HG02970 (cell line): ENCODE measurements at regions not wholly inside any gene's neighbourhood (a gene's known extent, or its start where the extent isn't known, plus 50 kb on each side); places are given as distances from the start of the nearest gene placed in this dataset.
"Not testable (repeated sequence)": the region's sequence is repeated elsewhere in the genome, so short reads cannot be mapped to it uniquely, and the experiment has no call there.

Experiments used
- ATAC-seq: cut with Tn5 transposase; IDR thresholded peaks from one replicate; pipeline ENCODE4 v1.9.1; 2021; ENCODE audit warnings: mild to moderate bottlenecking, moderate library complexity, moderate number of reproducible peaks; ENCODE audit not compliant: unreplicated experiment, low FRiP score

DNA sequence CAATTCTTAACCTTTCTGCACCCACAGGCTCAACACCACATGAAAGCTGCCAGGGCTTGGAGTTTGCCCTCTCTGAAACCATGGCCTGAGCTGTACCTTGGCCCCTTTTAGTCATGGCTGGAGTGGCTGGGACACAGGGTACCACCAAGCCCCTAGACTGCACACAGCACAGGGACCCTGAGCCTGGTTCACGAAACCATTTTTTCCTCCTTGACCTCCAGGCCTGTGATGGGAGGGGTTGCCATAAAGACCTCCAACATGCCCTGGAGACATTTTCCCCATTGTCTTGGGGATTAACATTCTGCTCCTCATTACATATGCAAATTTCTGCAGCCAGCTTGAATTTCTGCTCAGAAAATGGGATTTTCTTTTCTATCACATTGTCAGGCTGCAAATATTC is 113.4 kb downstream of the XPNPEP1 start:
- ATAC-seq, result not testable (repeated sequence)

- ATAC-seq, result not testable (repeated sequence)
Measured at GRCh38 chr10:109801191-109801590, 122.1 kb downstream of the XPNPEP1 start.

DNA sequence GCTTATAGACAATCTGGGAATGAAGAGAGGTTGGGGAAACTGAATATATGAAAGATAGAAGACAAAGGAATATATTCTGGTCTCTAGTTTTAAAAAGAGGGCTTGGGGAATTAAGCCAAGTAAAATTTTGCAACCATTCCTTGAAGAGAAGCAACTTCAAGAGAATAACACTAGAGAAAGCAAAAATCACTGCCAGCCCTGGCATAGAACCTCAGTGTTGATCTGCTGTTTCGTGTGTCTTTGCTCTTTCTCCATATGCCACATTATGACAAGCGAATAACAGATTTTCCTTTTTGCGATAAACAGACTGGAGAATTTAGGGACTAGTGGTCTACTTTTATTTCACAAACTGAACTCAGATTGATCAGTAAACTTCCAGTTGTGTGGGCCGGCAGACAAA is 132.7 kb downstream of the XPNPEP1 start:
- ATAC-seq, result no peak

DNA sequence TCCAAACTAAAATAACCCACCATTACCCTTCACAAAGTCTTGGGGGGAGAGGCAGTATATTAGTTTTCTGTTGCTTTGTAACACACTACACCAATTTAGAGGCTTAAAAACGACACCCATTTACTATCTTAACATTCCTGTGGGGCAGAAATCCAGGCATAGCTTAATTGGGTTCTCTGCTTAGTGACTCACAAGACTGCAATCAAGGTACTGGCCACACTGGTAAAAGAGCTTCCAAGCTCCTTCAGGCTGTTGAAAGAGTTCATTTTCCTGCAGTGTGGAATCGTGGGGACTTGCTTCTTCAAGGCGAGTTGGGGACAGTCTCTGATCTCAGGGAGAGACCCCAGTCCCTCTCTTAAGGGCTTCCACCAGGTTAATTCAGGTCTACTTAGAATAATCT is 139.1 kb downstream of the XPNPEP1 start:
- no peak for ATAC-seq

DNA sequence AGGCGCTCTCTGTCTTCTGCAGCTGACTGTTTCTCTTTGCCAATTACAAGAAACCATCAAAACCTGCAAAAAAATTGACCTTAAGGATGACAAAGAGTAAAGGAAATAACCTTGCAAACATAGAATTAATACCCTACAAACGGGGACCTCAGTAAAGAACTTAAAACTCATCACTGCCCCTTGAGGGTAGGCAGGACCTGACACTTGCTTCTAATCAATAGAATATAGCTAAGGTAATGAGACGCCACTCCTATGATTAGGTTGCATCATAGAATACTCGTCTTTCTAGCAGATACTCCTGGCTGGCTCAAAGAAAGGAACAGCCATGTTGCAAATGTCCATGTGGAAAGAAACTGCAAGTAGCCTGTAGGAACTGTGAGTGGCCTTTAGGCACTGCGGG is 140.0 kb downstream of the XPNPEP1 start:
- ATAC-seq, result no peak

GRCh38 chr10:109780997-109781396 is 142.3 kb downstream of the XPNPEP1 start:
- ATAC-seq, result no peak

- no peak for ATAC-seq
Measured at GRCh38 chr10:109778993-109779392, 144.3 kb downstream of the XPNPEP1 start.

DNA sequence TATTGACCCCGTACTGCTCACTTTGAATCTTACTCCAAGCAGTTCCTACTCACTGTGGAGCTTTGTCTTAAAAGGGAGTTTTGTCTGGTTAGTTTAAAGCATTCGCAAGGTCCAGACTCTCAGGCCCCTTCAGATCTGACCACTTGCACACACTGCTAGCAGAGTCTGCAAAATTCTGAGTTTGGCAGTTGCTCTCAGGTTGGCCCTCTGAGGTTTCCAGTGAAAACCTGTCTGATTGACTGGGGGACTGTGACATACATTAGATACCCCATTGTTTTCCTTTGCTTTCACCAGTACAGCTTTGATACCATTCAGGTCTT is 149.2 kb downstream of the XPNPEP1 start:
- no peak for ATAC-seq

GRCh38 chr10:109773288-109774120 is 149.8 kb downstream of the XPNPEP1 start:
- ATAC-seq, result no peak

DNA sequence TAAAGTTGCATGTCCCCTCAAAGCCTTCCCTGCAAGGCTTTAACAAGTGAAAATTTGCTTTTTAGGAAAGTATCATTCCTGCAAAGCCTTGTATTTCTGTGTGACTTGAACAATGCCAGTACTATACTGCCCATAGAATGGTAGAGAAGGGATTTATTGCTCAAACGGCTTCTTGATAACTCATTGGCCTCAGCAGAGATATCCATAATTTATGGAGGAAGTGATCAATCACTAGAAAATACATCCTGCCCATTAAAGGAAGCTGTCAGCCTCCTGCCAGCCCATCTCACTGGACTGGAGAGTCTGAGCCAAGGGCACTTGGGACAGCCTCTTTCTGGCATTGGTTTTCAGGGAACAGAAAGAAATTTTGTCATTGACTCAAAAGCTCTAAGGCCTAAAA is 152.6 kb downstream of the XPNPEP1 start:
- ATAC-seq, result no peak

GRCh38 chr10:109769966-109770365 is 153.3 kb downstream of the XPNPEP1 start:
- no peak for ATAC-seq

DNA sequence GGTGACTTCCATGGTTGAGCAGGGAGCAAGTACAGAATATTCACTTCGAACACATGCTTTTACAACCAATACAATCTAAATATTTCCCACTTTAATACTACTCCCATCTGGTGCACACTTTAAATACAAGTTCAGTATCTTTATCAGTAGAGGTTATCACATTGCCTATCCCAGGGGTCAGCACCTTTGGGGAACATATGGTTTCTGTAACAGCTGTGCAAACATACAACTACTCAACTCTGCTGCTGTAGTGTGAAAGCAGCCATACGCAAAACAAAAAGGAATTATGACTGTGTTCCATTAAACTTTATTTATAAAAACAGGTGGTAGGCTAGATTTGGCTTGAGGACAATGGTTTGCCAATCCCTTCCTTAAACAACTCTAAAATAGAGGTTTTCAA is 157.5 kb downstream of the XPNPEP1 start:
- ATAC-seq, result no peak

- ATAC-seq, result no peak
Measured at GRCh38 chr10:109762555-109762954, 160.8 kb downstream of the XPNPEP1 start.

DNA sequence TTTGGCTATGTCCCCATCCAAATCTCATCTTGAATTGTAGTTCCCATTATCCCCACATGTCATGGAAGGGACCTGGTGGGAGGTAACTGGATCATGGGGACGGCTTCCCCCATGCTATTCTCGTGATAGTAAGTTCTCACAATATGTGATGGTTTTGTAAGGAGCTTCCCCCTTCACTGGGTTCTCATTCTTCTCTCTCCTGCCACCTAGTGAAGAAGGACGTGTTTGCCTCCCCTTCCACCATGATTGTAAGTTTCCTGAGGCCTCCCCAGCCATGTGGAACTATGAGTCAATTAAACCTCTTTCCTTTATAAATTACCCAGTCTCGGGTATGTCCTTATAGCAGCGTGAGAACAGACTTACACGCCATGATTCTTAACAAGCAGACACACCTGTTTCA is 165.6 kb downstream of the XPNPEP1 start:
- not testable (repeated sequence) for ATAC-seq

DNA sequence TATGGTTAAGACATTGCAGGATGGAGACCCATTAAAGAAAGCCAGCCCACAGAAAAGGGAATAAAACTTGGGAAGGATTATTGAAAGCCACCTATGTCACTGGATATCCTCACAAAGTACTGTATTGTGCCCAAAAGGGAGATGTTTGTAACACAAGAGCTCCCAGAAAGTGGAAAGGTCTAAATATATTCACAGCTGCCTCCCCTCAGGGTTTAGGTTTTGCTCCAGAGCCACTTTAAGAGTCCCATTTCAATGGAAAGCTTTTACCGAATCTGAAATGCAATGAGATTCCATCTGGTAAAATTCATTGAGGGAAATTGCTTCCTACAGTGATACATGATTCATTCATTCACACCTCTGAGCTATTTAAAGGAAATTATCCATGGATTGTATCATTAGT is 176.4 kb downstream of the XPNPEP1 start:
- ATAC-seq, result no peak

- ATAC-seq, result no peak
Measured at GRCh38 chr10:109744020-109744419, 179.3 kb downstream of the XPNPEP1 start.

DNA sequence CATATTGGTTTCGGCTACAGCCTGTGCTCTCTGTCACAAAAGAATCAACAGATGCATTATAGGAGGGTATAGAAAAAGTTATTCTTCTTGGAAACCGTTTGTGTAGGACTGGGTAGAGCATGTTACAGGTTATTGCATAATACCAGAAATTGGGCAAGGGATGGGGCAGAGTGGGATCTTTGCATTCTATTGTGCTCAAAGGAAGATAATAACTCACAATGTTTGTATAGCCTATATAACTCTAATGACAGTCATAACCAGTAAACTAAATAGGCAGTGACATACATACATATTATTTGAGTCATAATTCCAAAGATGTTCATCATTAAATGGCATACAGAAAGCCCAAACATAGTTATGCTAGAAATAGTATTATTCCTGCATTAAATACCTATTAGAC is 179.7 kb downstream of the XPNPEP1 start:
- ATAC-seq, result no peak

GRCh38 chr10:109743146-109743545 is 180.2 kb downstream of the XPNPEP1 start:
- ATAC-seq, result no peak

DNA sequence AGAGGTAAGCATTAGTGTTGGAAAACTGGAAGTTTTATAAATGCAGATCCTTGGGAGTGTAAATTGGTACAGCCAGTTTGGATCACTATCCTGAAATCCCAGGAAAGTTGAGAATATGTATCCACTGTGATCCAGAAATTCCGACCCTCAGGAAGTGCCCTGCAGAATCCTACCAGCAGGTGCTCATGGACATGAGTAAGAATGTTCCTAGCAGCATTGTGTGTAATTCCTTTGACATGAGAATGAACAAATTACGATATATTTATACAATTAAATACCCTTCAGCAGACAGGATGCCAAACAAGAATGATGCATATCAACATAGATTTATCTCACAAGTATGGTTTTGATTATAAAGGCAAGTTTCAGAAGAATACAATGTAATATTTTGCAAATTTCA is 181.6 kb downstream of the XPNPEP1 start:
- ATAC-seq, result no peak

GRCh38 chr10:109740436-109740835 is 182.9 kb downstream of the XPNPEP1 start:
- no peak for ATAC-seq

DNA sequence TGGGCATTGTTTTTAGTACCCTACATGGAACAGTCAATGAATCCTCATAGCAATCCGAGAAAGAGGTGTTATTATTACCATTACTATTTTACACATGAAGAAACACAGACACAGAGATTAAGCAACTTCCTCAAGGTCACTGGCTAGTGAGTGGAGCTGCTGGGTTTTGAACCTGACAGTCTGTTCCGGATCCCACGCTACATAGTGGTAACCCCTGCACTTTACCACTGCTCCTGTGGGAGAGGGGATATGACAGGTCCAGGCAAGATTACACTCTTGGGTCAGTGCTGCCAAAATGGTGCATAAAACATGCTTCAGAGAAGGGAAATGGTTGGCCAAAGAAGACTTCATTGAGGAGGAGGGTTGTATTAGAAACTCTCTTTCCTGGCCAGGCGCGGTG is 185.7 kb downstream of the XPNPEP1 start:
- no peak for ATAC-seq

DNA sequence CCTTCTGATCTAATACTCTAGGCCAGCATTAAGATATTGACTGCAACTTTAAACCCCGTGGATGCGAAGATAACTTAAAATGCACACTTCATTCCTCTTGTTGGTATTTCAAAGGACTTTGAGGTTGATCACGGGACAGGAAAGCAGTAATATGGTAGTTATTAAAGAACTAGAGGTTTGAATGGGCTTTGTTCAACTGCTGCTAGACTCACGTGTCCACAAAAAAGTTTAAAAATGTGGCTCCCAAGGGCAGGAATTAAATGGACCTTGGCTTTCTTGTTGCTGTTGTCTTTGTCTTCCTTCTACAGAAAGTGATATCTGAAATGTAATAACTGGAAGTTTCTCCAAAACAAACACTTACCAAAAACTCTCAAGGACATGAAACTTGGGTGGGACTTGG is 186.3 kb downstream of the XPNPEP1 start:
- no peak for ATAC-seq

DNA sequence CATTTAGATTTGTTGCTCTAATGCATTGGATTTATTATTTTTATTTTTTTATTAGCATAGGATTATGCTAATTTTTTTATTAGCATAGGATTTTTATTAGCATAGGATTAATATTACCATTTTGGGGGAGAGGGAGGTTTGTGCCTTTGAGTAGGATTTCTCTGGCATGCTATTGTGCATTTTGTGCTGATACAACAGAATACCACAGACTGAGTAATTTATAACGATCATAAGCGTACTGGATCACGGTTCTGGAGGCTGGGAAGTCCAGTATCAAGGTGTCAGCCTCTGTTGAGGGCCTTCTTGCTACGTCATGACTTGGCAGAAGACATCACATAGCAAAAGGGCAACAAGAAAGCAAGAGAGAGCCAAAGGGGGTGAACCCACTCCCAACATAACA is 187.5 kb downstream of the XPNPEP1 start:
- no peak for ATAC-seq
